Fibroblast of lung (primary cell): ENCODE measurements at regions not wholly inside any gene's neighbourhood (a gene's known extent, or its start where the extent isn't known, plus 50 kb on each side); places are given as distances from the start of the nearest gene placed in this dataset.
A peak's percentile ranks its signal among the peaks of the same experiment; 100 is the strongest.

Source experiments
- DNase-seq, 2 donors: peaks; one replicate each; pipeline versions ENCODE4 v3.0.0 to v3.0.0-alpha.2; 2010; ENCODE audit warnings: low read depth in 2 of 2
- H2AFZ ChIP-seq: 2 replicates; pipeline ENCODE4 v1.5.1; 2012; ENCODE audit warnings: low read length, control low read depth, inconsistent platforms
- H3K27ac ChIP-seq: 2 replicates; pipeline ENCODE4 v1.5.1; 2011; ENCODE audit warnings: low read length, control low read depth; ENCODE audit not compliant: insufficient read depth
- H3K27me3 ChIP-seq: 2 replicates; pipeline ENCODE4 v1.5.1; 2011; ENCODE audit warnings: mild to moderate bottlenecking, low read length; ENCODE audit not compliant: control insufficient read depth, insufficient read depth
- H3K36me3 ChIP-seq: 2 replicates; pipeline ENCODE4 v1.5.1; 2011; ENCODE audit warnings: low read length; ENCODE audit not compliant: control insufficient read depth, insufficient read depth
- H3K4me1 ChIP-seq: 2 replicates; pipeline ENCODE4 v1.5.1; 2011; ENCODE audit warnings: low read length; ENCODE audit not compliant: control insufficient read depth, insufficient read depth; ENCODE audit errors: extremely low read depth
- H3K4me2 ChIP-seq: 2 replicates; pipeline ENCODE4 v1.5.1; 2011; ENCODE audit warnings: low read length, control low read depth; ENCODE audit not compliant: insufficient read depth; ENCODE audit errors: extremely low read depth
- H3K4me3 ChIP-seq, 4 experiments: fragments of 200-600 bp in 1 of 4; sonication (generic) in 1 of 4; replicated peaks in 1 of 4; 2 replicates each; pipeline ENCODE4 v1.5.1; 2011 to 2016; ENCODE audit warnings: low read length in 4 of 4, low read depth in 3 of 4, mild to moderate bottlenecking in 3 of 4, control low read depth in 2 of 4, inconsistent platforms in 1 of 4, mixed read lengths in 1 of 4; ENCODE audit not compliant: insufficient read depth in 1 of 4; ENCODE audit errors: control extremely low read depth in 1 of 4
- H3K79me2 ChIP-seq: 2 replicates; pipeline ENCODE4 v1.5.1; 2012; ENCODE audit warnings: mild to moderate bottlenecking, low read length, inconsistent platforms; ENCODE audit not compliant: control insufficient read depth, insufficient read depth
- H3K9ac ChIP-seq: 2 replicates; pipeline ENCODE4 v1.5.1; 2011; ENCODE audit warnings: mild to moderate bottlenecking, low read length, control low read depth; ENCODE audit not compliant: insufficient read depth
- H3K9me3 ChIP-seq: 2 replicates; pipeline ENCODE4 v1.5.1; 2012; ENCODE audit warnings: low read depth, low read length; ENCODE audit not compliant: control insufficient read depth, insufficient read depth
- H4K20me1 ChIP-seq: 2 replicates; pipeline ENCODE4 v1.5.1; 2011; ENCODE audit warnings: low read length; ENCODE audit not compliant: control insufficient read depth, insufficient read depth; ENCODE audit errors: extremely low read depth
- EZH2 ChIP-seq: IDR thresholded peaks from 2 replicates; pipeline ENCODE4 v1.5.1; 2012; ENCODE audit warnings: low read length, control low read depth, mild to moderate bottlenecking; ENCODE audit errors: missing control alignments
- TF ChIP-seq, protein P1 (sequence below), 2 donors: IDR thresholded peaks in 1 of 2; conservative IDR thresholded peaks in 1 of 2; 1 replicate in 1 of 2; 2 replicates in 1 of 2; pipeline ENCODE4 v1.5.1; 2011 to 2012; ENCODE audit warnings: low read length in 2 of 2, control low read depth in 1 of 2, inconsistent platforms in 1 of 2, low read depth in 1 of 2, mild to moderate bottlenecking in 1 of 2

- Histone ChIP-seq H3K27me3 (no peaks in the 10 kb centered on the region), H2AFZ (no peak overlapping the region), H3K4me1 (peaks cover 13% of the 10 kb centered on the region), H4K20me1 (no peaks in the 10 kb centered on the region), H3K36me3 (no peaks in the 10 kb centered on the region), H3K9ac (no peak overlapping the region), H3K4me2 (peak overlapping the region; percentile 73), H3K27ac (peak overlapping the region; percentile 17), H3K9me3 (no peaks in the 10 kb centered on the region), H3K4me3 (peak overlapping the region in 1 of 4 experiments; percentile 53), H3K79me2 (no peaks in the 10 kb centered on the region)
- no peak for DNase-seq
- no peak for TF ChIP-seq EZH2
- TF ChIP-seq, protein P1, sequence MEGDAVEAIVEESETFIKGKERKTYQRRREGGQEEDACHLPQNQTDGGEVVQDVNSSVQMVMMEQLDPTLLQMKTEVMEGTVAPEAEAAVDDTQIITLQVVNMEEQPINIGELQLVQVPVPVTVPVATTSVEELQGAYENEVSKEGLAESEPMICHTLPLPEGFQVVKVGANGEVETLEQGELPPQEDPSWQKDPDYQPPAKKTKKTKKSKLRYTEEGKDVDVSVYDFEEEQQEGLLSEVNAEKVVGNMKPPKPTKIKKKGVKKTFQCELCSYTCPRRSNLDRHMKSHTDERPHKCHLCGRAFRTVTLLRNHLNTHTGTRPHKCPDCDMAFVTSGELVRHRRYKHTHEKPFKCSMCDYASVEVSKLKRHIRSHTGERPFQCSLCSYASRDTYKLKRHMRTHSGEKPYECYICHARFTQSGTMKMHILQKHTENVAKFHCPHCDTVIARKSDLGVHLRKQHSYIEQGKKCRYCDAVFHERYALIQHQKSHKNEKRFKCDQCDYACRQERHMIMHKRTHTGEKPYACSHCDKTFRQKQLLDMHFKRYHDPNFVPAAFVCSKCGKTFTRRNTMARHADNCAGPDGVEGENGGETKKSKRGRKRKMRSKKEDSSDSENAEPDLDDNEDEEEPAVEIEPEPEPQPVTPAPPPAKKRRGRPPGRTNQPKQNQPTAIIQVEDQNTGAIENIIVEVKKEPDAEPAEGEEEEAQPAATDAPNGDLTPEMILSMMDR (conservative IDR thresholded peaks at IDR 0.05 in 1 of 2, IDR thresholded peaks at IDR 0.05 in 1 of 2; ENCODE audit: low read depth in 1 of 2, low read length in 2 of 2), result no peak
These were observed 51.7 kb upstream of the C1QTNF7 start for GRCh38 chr4:15376145-15376544.

DNA sequence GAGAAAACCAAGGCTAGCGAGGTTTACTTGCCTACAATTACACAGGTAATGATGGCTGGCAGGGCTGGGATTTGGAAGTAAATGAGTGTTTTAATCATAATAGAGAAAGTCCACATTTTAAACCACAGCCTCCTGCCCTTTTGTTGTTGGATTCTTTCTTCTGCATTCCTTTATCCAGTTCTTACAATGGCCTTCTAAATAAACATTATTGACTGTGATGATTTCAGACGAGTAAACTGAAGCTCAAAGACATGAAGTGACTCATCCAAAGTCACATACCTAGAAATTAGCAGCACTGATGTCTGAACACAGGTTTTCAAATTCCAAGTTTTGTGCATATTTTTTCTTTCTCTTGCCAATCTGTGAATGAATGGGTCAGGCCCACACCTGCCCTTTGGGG lies 51.2 kb upstream of the C1QTNF7 start:
- TF ChIP-seq, protein P1 (conservative IDR thresholded peaks at IDR 0.05 in 1 of 2, IDR thresholded peaks at IDR 0.05 in 1 of 2; ENCODE audit: low read depth in 1 of 2, low read length in 2 of 2), result no peak
- no peak for TF ChIP-seq EZH2
- DNase-seq, result peak in 1 of 2 donors; percentile 45

More for the DNA sequence above, 51.2 kb upstream of the C1QTNF7 start:
- Histone ChIP-seq H3K79me2 (no peaks in the 10 kb centered on the region), H3K27ac (no peak overlapping the region), H3K4me3 (no peak overlapping the region), H3K9ac (no peak overlapping the region), H3K4me2 (peak overlapping the region; percentile 73), H3K27me3 (no peaks in the 10 kb centered on the region), H3K4me1 (peaks cover 13% of the 10 kb centered on the region), H3K9me3 (no peaks in the 10 kb centered on the region), H4K20me1 (no peaks in the 10 kb centered on the region), H3K36me3 (no peaks in the 10 kb centered on the region), H2AFZ (no peak overlapping the region)
